Kidney epithelial cell (primary cell): ENCODE measurements at regions not wholly inside any gene's neighbourhood (a gene's known extent, or its start where the extent isn't known, plus 50 kb on each side); places are given as distances from the start of the nearest gene placed in this dataset.

ENCODE experiments used
- DNase-seq: peaks from one replicate; pipeline ENCODE4 v3.0.0-alpha.2; 2010; ENCODE audit warnings: low read depth
- H3K27me3 ChIP-seq: 2 replicates; pipeline ENCODE4 v1.6.0; 2011; ENCODE audit warnings: low read length; ENCODE audit not compliant: control insufficient read depth, insufficient read depth
- H3K36me3 ChIP-seq: 2 replicates; pipeline ENCODE4 v1.5.1; 2011; ENCODE audit warnings: low read length; ENCODE audit not compliant: control insufficient read depth, insufficient read depth
- H3K4me3 ChIP-seq: 2 replicates; pipeline ENCODE4 v1.5.1; 2011; ENCODE audit warnings: low read depth, mild to moderate bottlenecking, control low read depth, low read length
- CTCF ChIP-seq: IDR thresholded peaks from 2 replicates; pipeline ENCODE4 v1.5.1; 2011; ENCODE audit warnings: mild to moderate bottlenecking, moderate library complexity, low read length, control low read depth, inconsistent platforms; ENCODE audit not compliant: insufficient read depth, poor library complexity, severe bottlenecking

DNA sequence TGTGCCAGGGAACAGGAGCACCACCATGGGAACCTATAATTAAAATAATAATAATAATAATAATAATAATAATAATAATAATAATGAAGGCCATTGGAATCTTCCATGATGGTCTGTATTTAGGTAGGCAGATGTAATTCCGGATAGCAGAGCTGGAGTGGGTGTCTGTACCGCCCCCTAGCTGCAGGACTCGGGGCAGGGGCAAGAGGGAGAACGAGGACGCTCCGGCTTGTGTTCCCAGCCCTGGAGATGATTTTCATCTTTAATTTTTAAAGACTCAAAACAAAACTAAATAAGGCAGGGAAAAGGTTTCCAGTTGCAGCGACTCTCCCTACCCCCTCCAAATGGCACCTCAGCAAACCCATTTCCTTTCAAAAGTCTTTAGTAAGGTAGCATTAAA lies 501.1 kb downstream of the VRK1 start:
- no peak for DNase-seq
- H3K27me3 ChIP-seq, result no peaks in the 10 kb centered on the region

DNA sequence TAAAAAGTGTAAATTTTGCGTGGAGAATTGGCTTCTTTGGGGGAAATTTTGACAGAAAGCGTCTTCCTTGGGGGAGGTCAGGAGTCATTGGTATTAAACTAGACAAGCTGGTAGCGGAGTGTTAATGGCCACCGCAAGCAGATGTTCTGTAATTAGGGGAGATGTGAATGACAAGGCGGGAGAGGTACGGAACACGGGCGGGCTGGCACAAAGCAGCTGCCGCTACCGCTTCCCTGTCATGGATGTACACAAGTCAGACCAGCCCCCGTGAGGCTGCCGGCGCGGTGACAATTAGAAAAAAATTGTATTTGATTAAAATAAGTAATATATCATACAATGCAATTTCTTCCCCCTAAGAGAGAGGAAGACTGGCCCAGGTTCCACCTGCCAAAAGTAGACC lies 501.6 kb downstream of the VRK1 start:
- H3K27me3 ChIP-seq, result no peaks in the 10 kb centered on the region
- no peak for TF ChIP-seq CTCF
- DNase-seq, result no peak
- H3K4me3 ChIP-seq, result no peak overlapping the region
- H3K36me3 ChIP-seq, result no peaks in the 10 kb centered on the region

More for the DNA sequence above, 501.1 kb downstream of the VRK1 start:
- Histone ChIP-seq H3K4me3 (no peak overlapping the region), H3K36me3 (no peaks in the 10 kb centered on the region)
- TF ChIP-seq CTCF, result peak; percentile 37

DNA sequence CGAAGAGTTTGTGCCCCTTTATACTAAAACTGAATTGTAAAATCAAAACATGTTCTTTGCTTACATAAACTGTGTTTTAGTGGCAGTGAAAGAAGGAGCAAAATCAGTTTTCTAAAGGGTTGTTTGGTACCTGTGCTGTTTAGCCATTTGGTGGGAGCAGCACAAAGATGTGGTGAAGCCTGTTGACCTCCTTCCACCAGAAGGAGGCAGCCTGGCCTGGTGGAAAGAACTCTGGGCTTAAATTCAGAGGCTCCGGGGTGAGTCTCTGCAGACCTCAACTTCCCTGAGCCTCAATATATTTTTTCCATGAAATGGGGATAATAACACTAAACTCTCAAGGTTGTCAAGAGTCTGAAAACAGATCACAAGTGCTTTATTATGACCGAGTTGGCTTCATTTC lies 502.5 kb downstream of the VRK1 start:
- no peak for DNase-seq
- no peaks in the 10 kb centered on the region for H3K27me3 ChIP-seq
- no peak for TF ChIP-seq CTCF
- no peaks in the 10 kb centered on the region for H3K36me3 ChIP-seq
- no peak overlapping the region for H3K4me3 ChIP-seq

- DNase-seq, result no peak
- Histone ChIP-seq H3K4me3 (no peak overlapping the region), H3K36me3 (no peaks in the 10 kb centered on the region), H3K27me3 (no peaks in the 10 kb centered on the region)
- no peak for TF ChIP-seq CTCF
Observed at GRCh38 chr14:97301931-97302559, 504.9 kb downstream of the VRK1 start.

- no peak for DNase-seq
- Histone ChIP-seq H3K36me3 (no peaks in the 10 kb centered on the region), H3K4me3 (no peak overlapping the region), H3K27me3 (no peaks in the 10 kb centered on the region)
- no peak for TF ChIP-seq CTCF
Observed at GRCh38 chr14:97306133-97306759, 509.1 kb downstream of the VRK1 start.
